Activated T-cell treated with anti-CD3 and anti-CD28 coated beads for 24 hours (primary cell): ENCODE measurements at regions not wholly inside any gene's neighbourhood (a gene's known extent, or its start where the extent isn't known, plus 50 kb on each side); places are given as distances from the start of the nearest gene placed in this dataset.
"Not testable (repeated sequence)": the region's sequence is repeated elsewhere in the genome, so short reads cannot be mapped to it uniquely, and the experiment has no call there.

ENCODE experiments used
- DNase-seq: peaks from one replicate; pipeline ENCODE4 v3.0.0-alpha.2; 2020; ENCODE audit warnings: low read depth

GRCh38 chr13:50229960-50230661 lies 214.9 kb downstream of the KCNRG start:
- no peak for DNase-seq

GRCh38 chr13:50230662-50230978 lies 215.4 kb downstream of the KCNRG start:
- no peak for DNase-seq

GRCh38 chr13:50233574-50233973 lies 218.3 kb downstream of the KCNRG start:
- not testable (repeated sequence) for DNase-seq

GRCh38 chr13:50235604-50236342 lies 220.5 kb downstream of the KCNRG start:
- DNase-seq = no peak

GRCh38 chr13:50236898-50237318 lies 221.7 kb downstream of the KCNRG start:
- no peak for DNase-seq

GRCh38 chr13:50238922-50239321 lies 223.7 kb downstream of the KCNRG start:
- no peak for DNase-seq

GRCh38 chr13:50241479-50241878 lies 226.2 kb downstream of the KCNRG start:
- DNase-seq = no peak

- DNase-seq = no peak
Measured at GRCh38 chr13:50243931-50244330, 228.7 kb downstream of the KCNRG start.

GRCh38 chr13:50244355-50244712 lies 229.1 kb downstream of the KCNRG start:
- no peak for DNase-seq

GRCh38 chr13:50244713-50245574 lies 229.7 kb downstream of the KCNRG start:
- peak; percentile 56 for DNase-seq

- no peak for DNase-seq
Measured at GRCh38 chr13:50247223-50247622, 232.0 kb downstream of the KCNRG start.

- no peak for DNase-seq
Measured at GRCh38 chr13:50248516-50249143, 233.4 kb downstream of the KCNRG start.

- DNase-seq = no peak
Measured at GRCh38 chr13:50249144-50249521, 233.9 kb downstream of the KCNRG start.

- no peak for DNase-seq
Measured at GRCh38 chr13:50250401-50250800, 235.2 kb downstream of the KCNRG start.

- DNase-seq = no peak
Measured at GRCh38 chr13:50255639-50256038, 240.4 kb downstream of the KCNRG start.

- DNase-seq = not testable (repeated sequence)
Measured at GRCh38 chr13:50256536-50257321, 241.5 kb downstream of the KCNRG start.

GRCh38 chr13:50257646-50258045 lies 242.4 kb downstream of the KCNRG start:
- DNase-seq = no peak

GRCh38 chr13:50261130-50261901 lies 246.1 kb downstream of the KCNRG start:
- DNase-seq = no peak

- DNase-seq = no peak
Measured at GRCh38 chr13:50267066-50267465, 251.8 kb downstream of the KCNRG start.

- no peak for DNase-seq
Measured at GRCh38 chr13:50267917-50268316, 252.7 kb downstream of the KCNRG start.

- DNase-seq = no peak
Measured at GRCh38 chr13:50268500-50268899, 253.3 kb downstream of the KCNRG start.
